Right lobe of liver (tissue), 4 donors: ENCODE measurements at regions not wholly inside any gene's neighbourhood (a gene's known extent, or its start where the extent isn't known, plus 50 kb on each side); places are given as distances from the start of the nearest gene placed in this dataset.

Experiments
- POLR2A ChIP-seq: fragments of 450-650 bp; IDR thresholded peaks from one replicate; pipeline ENCODE4 v1.6.1; 2017; ENCODE audit warnings: antibody characterized with exemption, mild to moderate bottlenecking
- TF ChIP-seq, protein P1 (sequence below), 4 donors: fragments of 200-600 bp in 3 of 4; fragments of 450-650 bp in 1 of 4; IDR thresholded peaks; one replicate each; pipeline versions ENCODE4 v1.5.1 to v1.8.0; 2016 to 2022; ENCODE audit warnings: antibody characterized with exemption in 4 of 4, mild to moderate bottlenecking in 2 of 4
- donor health status: DM: no; HTN: no; CAD: no.
- donor health status: DM: no; HTN: no; CAD: no.
- donor health status: DM: no; HTN: yes; CAD: no.

DNA sequence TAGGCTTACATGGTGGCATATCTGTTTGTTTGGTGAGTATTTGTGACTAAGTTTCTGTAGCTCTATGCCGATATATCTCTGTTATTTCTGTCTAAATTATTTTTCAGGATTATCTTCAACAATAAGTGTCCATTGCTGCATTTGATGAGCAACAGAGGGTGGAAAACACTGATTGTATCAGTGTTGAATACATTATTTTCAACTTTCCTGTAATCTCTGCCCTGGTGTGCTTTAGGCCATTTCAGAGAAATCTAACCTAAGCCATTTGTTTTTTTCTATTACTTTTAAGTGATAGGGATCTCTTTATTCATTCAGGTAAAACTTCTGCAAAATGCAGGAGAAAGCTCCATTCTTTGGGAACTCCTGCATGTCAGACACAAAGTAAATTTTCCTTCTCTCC lies 654.5 kb downstream of the RNF144A start:
- TF ChIP-seq, protein P1, sequence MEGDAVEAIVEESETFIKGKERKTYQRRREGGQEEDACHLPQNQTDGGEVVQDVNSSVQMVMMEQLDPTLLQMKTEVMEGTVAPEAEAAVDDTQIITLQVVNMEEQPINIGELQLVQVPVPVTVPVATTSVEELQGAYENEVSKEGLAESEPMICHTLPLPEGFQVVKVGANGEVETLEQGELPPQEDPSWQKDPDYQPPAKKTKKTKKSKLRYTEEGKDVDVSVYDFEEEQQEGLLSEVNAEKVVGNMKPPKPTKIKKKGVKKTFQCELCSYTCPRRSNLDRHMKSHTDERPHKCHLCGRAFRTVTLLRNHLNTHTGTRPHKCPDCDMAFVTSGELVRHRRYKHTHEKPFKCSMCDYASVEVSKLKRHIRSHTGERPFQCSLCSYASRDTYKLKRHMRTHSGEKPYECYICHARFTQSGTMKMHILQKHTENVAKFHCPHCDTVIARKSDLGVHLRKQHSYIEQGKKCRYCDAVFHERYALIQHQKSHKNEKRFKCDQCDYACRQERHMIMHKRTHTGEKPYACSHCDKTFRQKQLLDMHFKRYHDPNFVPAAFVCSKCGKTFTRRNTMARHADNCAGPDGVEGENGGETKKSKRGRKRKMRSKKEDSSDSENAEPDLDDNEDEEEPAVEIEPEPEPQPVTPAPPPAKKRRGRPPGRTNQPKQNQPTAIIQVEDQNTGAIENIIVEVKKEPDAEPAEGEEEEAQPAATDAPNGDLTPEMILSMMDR (IDR thresholded peaks at IDR 0.05) = no peak
- no peak for TF ChIP-seq POLR2A
